ENCODE measurements at regions not wholly inside any gene's neighbourhood (a gene's known extent, or its start where the extent isn't known, plus 50 kb on each side); places are given as distances from the start of the nearest gene placed in this dataset.

DNA sequence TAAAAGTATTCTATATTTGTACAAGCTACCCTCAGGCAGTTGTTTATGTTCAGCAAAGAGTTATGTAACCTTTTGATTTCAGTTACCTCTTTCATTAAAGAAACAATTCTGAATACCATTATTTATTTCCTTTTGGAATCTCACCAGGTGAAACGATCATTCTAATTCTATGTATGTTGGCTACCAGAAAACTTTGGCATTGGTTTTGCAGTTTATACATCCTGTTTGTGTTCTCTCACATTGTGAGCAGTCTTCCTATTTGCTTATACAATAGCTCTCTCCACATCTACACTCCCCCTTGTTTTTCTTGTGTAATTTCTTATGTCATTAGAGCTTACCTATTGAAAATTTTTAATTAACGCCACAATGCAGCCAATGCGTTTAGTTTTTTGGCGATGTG, 276.0 kb upstream of the MPDZ start:
- ChIA-PET CTCF (interaction anchor here (1.1 to 2.2 kb wide), 4 partner anchors 9 to 159 kb away, joined by 3 to 10 read pairs (median 4); no protein-coding TSS in a partner anchor), POLR2A (no interaction called here)
- peak; percentile 47 for FAIRE-seq
- no TSS peak for BruUV-seq (replicated peaks)
- Histone ChIP-seq H3K9ac (replicated peaks; ENCODE audit: extremely low read depth, insufficient read depth, low read length) (no peak overlapping the region), H3K9me1 (replicated peaks; ENCODE audit: control insufficient read depth, extremely low read depth, insufficient read depth, low read length) (no peaks in the 10 kb centered on the region), H2AFZ (ENCODE audit: low read depth, low read length) (no peak overlapping the region), H3K79me2 (ENCODE audit: control insufficient read depth, insufficient read depth, low read length) (no peaks in the 10 kb centered on the region), H3K4me1 (ENCODE audit: control insufficient read depth, extremely low read depth, insufficient read depth, low read length) (peaks cover 11% of the 10 kb centered on the region), H3K9me3 (replicated peaks; ENCODE audit: control insufficient read depth, insufficient read depth, low read length) (no peaks in the 10 kb centered on the region), H3K36me3 (ENCODE audit: control insufficient read depth in 2 of 2, extremely low read depth in 1 of 2, insufficient read depth in 2 of 2, low read length in 2 of 2) (no peaks in the 10 kb centered on the region), H3K4me2 (ENCODE audit: insufficient read depth, low read length) (no peak overlapping the region), H3K4me3 (replicated peaks in 1 of 3; ENCODE audit: insufficient read depth in 1 of 3, low read depth in 1 of 3, low read length in 3 of 3) (no peak overlapping the region), H3K27me3 (ENCODE audit: control insufficient read depth in 2 of 2, insufficient read depth in 2 of 2, low read length in 2 of 2) (no peaks in the 10 kb centered on the region), H3K27ac (ENCODE audit: insufficient read depth, low read depth, low read length) (no peak overlapping the region), H4K20me1 (replicated peaks; ENCODE audit: control insufficient read depth, extremely low read depth, insufficient read depth, low read length) (no peaks in the 10 kb centered on the region)
- dilution Hi-C loops (cut with MboI; ENCODE audit: extremely low pct_ligation_motif_present, low sequenced_read_pairs): no loop called here
- intact Hi-C loops (cut with micrococcal nuclease): no loop called here
- TF ChIP-seq POLR2AphosphoS5 (IDR thresholded peaks at IDR 0.05; ENCODE audit: insufficient read depth, low read depth, low read length) (no peak), GATA2 (IDR thresholded peaks at IDR 0.05; ENCODE audit: insufficient read depth, insufficient read length, low read depth, low read length) (no peak), MYC (IDR thresholded peaks at IDR 0.05; ENCODE audit: low read depth, low read length) (no peak), JUN (IDR thresholded peaks at IDR 0.05; ENCODE audit: borderline replicate concordance, insufficient read depth, insufficient read length, low read depth) (no peak), FOS (IDR thresholded peaks at IDR 0.05; ENCODE audit: borderline replicate concordance, insufficient read depth, low read length) (no peak), EZH2 (IDR thresholded peaks at IDR 0.05; ENCODE audit: borderline replicate concordance, low read depth, low read length, severe bottlenecking) (no peak), POLR2A (IDR thresholded peaks at IDR 0.05; ENCODE audit: low read depth, low read length) (no peak)
- TF ChIP-seq, protein P1, sequence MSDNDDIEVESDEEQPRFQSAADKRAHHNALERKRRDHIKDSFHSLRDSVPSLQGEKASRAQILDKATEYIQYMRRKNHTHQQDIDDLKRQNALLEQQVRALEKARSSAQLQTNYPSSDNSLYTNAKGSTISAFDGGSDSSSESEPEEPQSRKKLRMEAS (IDR thresholded peaks at IDR 0.05; ENCODE audit: insufficient read depth, insufficient read length): no peak
- TF ChIP-seq, protein P2, sequence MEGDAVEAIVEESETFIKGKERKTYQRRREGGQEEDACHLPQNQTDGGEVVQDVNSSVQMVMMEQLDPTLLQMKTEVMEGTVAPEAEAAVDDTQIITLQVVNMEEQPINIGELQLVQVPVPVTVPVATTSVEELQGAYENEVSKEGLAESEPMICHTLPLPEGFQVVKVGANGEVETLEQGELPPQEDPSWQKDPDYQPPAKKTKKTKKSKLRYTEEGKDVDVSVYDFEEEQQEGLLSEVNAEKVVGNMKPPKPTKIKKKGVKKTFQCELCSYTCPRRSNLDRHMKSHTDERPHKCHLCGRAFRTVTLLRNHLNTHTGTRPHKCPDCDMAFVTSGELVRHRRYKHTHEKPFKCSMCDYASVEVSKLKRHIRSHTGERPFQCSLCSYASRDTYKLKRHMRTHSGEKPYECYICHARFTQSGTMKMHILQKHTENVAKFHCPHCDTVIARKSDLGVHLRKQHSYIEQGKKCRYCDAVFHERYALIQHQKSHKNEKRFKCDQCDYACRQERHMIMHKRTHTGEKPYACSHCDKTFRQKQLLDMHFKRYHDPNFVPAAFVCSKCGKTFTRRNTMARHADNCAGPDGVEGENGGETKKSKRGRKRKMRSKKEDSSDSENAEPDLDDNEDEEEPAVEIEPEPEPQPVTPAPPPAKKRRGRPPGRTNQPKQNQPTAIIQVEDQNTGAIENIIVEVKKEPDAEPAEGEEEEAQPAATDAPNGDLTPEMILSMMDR (IDR thresholded peaks at IDR 0.05; ENCODE audit: extremely low read depth in 1 of 2, insufficient read depth in 1 of 2, low read depth in 1 of 2, low read length in 2 of 2): no peak
- DNase-seq (ENCODE audit: low read depth, low spot score): peak; percentile 53

Measured in endothelial cell of umbilical vein (primary cell).